Trophoblast cell (in vitro differentiated cells and primary cell): ENCODE measurements at regions not wholly inside any gene's neighbourhood (a gene's known extent, or its start where the extent isn't known, plus 50 kb on each side); places are given as distances from the start of the nearest gene placed in this dataset.

ENCODE experiments used
- DNase-seq, 2 donors: peaks; one replicate each; pipeline ENCODE4 v3.0.0-alpha.2; 2016
- H2AFZ ChIP-seq: 2 replicates; pipeline ENCODE4 v1.6.1; 2013; ENCODE audit warnings: low read length, moderate library complexity, mild to moderate bottlenecking; ENCODE audit not compliant: insufficient read depth, poor library complexity
- H2AK5ac ChIP-seq: 2 replicates; pipeline ENCODE4 v1.6.1; 2013; ENCODE audit warnings: mild to moderate bottlenecking, low read length
- H2BK120ac ChIP-seq: 2 replicates; pipeline ENCODE4 v1.6.1; 2013; ENCODE audit warnings: low read length, mild to moderate bottlenecking, moderate library complexity; ENCODE audit not compliant: insufficient read depth, poor library complexity
- H2BK12ac ChIP-seq: 2 replicates; pipeline ENCODE4 v1.6.1; 2013; ENCODE audit warnings: mild to moderate bottlenecking, low read length, moderate library complexity
- H2BK5ac ChIP-seq: 2 replicates; pipeline ENCODE4 v1.6.1; 2013; ENCODE audit warnings: low read length, low read depth, moderate library complexity, mild to moderate bottlenecking; ENCODE audit not compliant: poor library complexity
- H3K14ac ChIP-seq: 2 replicates; pipeline ENCODE4 v1.6.1; 2013; ENCODE audit warnings: mild to moderate bottlenecking, low read length
- H3K18ac ChIP-seq: 2 replicates; pipeline ENCODE4 v1.6.1; 2013; ENCODE audit warnings: mild to moderate bottlenecking, low read length
- H3K23ac ChIP-seq: 2 replicates; pipeline ENCODE4 v1.6.1; 2013; ENCODE audit warnings: low read length
- H3K27ac ChIP-seq: 2 replicates; pipeline ENCODE4 v1.5.1; 2013; ENCODE audit warnings: low read depth, mild to moderate bottlenecking, inconsistent platforms, low read length, moderate library complexity
- H3K27me3 ChIP-seq: 2 replicates; pipeline ENCODE4 v1.6.1; 2013; ENCODE audit warnings: inconsistent platforms, mild to moderate bottlenecking, low read length, moderate library complexity; ENCODE audit not compliant: insufficient read depth
- H3K36me3 ChIP-seq, 2 experiments: 1 replicate in 1 of 2; 2 replicates in 1 of 2; pipeline ENCODE4 v1.6.1; 2013; ENCODE audit warnings: low read length in 2 of 2, mild to moderate bottlenecking in 2 of 2, moderate library complexity in 1 of 2; ENCODE audit not compliant: insufficient read depth in 2 of 2, control insufficient read depth in 1 of 2
- H3K4ac ChIP-seq: 2 replicates; pipeline ENCODE4 v1.6.1; 2013; ENCODE audit warnings: low read depth, mild to moderate bottlenecking, low read length, moderate library complexity
- H3K4me1 ChIP-seq, 2 experiments: 1 replicate in 1 of 2; 2 replicates in 1 of 2; pipeline ENCODE4 v1.6.1; 2013; ENCODE audit warnings: low read length in 2 of 2, mild to moderate bottlenecking in 2 of 2, moderate library complexity in 1 of 2; ENCODE audit not compliant: insufficient read depth in 2 of 2, control insufficient read depth in 1 of 2
- H3K4me2 ChIP-seq: 2 replicates; pipeline ENCODE4 v1.6.1; 2013; ENCODE audit warnings: inconsistent platforms, mild to moderate bottlenecking, low read length, moderate library complexity
- H3K4me3 ChIP-seq: 2 replicates; pipeline ENCODE4 v1.5.1; 2013; ENCODE audit warnings: mild to moderate bottlenecking, low read depth, low read length, inconsistent platforms
- H3K79me1 ChIP-seq: one replicate; pipeline ENCODE4 v1.6.1; 2013; ENCODE audit warnings: low read length
- H3K79me2 ChIP-seq: 2 replicates; pipeline ENCODE4 v1.6.1; 2013; ENCODE audit warnings: low read length, mild to moderate bottlenecking; ENCODE audit not compliant: control insufficient read depth, insufficient read depth, poor library complexity
- H3K9ac ChIP-seq: 2 replicates; pipeline ENCODE4 v1.6.1; 2013; ENCODE audit warnings: mild to moderate bottlenecking, low read length
- H3K9me3 ChIP-seq: 2 replicates; pipeline ENCODE4 v1.6.1; 2013; ENCODE audit warnings: low read depth, mild to moderate bottlenecking, control low read depth, inconsistent platforms, low read length; ENCODE audit not compliant: insufficient read depth
- H4K12ac ChIP-seq: 2 replicates; pipeline ENCODE4 v1.6.1; 2013; ENCODE audit warnings: low read depth, mild to moderate bottlenecking, low read length, moderate library complexity
- H4K8ac ChIP-seq: 2 replicates; pipeline ENCODE4 v1.6.1; 2013; ENCODE audit warnings: low read depth, mild to moderate bottlenecking, low read length, moderate library complexity
- H4K91ac ChIP-seq: one replicate; pipeline ENCODE4 v1.6.1; 2013; ENCODE audit warnings: low read depth, mild to moderate bottlenecking, low read length, moderate library complexity
- WGBS: extraction: QIAGEN DNeasy Blood & Tissue Kit; methylation state at CpG from one replicate; pipeline ENCODE4 v1.1.7; 2013; ENCODE audit warnings: missing lambda C conversion rate; ENCODE audit not compliant: insufficient read length, insufficient coverage; ENCODE audit errors: extremely low coverage; 5-methylcytosine and 5-hydroxymethylcytosine counted together

- Histone ChIP-seq H3K36me3 (no peaks in the 10 kb centered on the region), H3K27me3 (no peaks in the 10 kb centered on the region), H3K4me2 (no peak overlapping the region), H2BK5ac (no peak overlapping the region), H3K23ac (no peak overlapping the region), H2AK5ac (no peak overlapping the region), H3K9me3 (peaks cover 2% of the 10 kb centered on the region), H3K9ac (no peak overlapping the region), H3K79me1 (no peaks in the 10 kb centered on the region), H4K91ac (no peak overlapping the region), H3K18ac (no peak overlapping the region), H3K4me3 (no peak overlapping the region), H2BK120ac (no peak overlapping the region), H3K79me2 (no peaks in the 10 kb centered on the region), H4K8ac (no peak overlapping the region), H2BK12ac (no peak overlapping the region), H4K12ac (no peak overlapping the region), H3K4ac (no peak overlapping the region), H3K27ac (no peak overlapping the region), H3K4me1 (no peaks in the 10 kb centered on the region), H3K14ac (no peak overlapping the region), H2AFZ (no peak overlapping the region)
- no peak for DNase-seq
- WGBS, result no CpG with 5 or more reads among the region's 2 CpGs
Observed at GRCh38 chr2:76251342-76251741, 540.6 kb upstream of the GCFC2 start.

- Histone ChIP-seq H3K79me2 (no peaks in the 10 kb centered on the region), H2BK12ac (no peak overlapping the region), H3K14ac (no peak overlapping the region), H3K4me3 (no peak overlapping the region), H2AFZ (no peak overlapping the region), H3K4me1 (no peaks in the 10 kb centered on the region), H3K79me1 (no peaks in the 10 kb centered on the region), H4K91ac (no peak overlapping the region), H2AK5ac (no peak overlapping the region), H3K23ac (no peak overlapping the region), H3K9ac (no peak overlapping the region), H3K36me3 (no peaks in the 10 kb centered on the region), H3K4me2 (no peak overlapping the region), H2BK5ac (no peak overlapping the region), H4K12ac (no peak overlapping the region), H3K9me3 (peaks cover 2% of the 10 kb centered on the region), H3K27me3 (no peaks in the 10 kb centered on the region), H2BK120ac (no peak overlapping the region), H4K8ac (no peak overlapping the region), H3K4ac (no peak overlapping the region), H3K18ac (no peak overlapping the region), H3K27ac (no peak overlapping the region)
- DNase-seq, result no peak
- WGBS, result no CpG with 5 or more reads among the region's 3 CpGs
Observed at GRCh38 chr2:76247006-76247405, 536.3 kb upstream of the GCFC2 start.

GRCh38 chr2:76211991-76212985, 501.6 kb upstream of the GCFC2 start:
- Histone ChIP-seq H3K27me3 (no peaks in the 10 kb centered on the region), H3K36me3 (no peaks in the 10 kb centered on the region), H3K4me1 (no peaks in the 10 kb centered on the region), H3K23ac (no peak overlapping the region), H3K27ac (no peak overlapping the region), H2AK5ac (no peak overlapping the region), H3K79me1 (no peaks in the 10 kb centered on the region), H4K8ac (no peak overlapping the region), H2BK12ac (no peak overlapping the region), H3K4me2 (no peak overlapping the region), H2AFZ (no peak overlapping the region), H3K14ac (no peak overlapping the region), H3K4ac (no peak overlapping the region), H4K91ac (no peak overlapping the region), H4K12ac (no peak overlapping the region), H3K4me3 (no peak overlapping the region), H3K9ac (no peak overlapping the region), H2BK5ac (no peak overlapping the region), H3K9me3 (no peaks in the 10 kb centered on the region), H2BK120ac (no peak overlapping the region), H3K79me2 (no peaks in the 10 kb centered on the region), H3K18ac (no peak overlapping the region)
- no peak for DNase-seq
- no CpG with 5 or more reads among the region's 5 CpGs for WGBS

DNA sequence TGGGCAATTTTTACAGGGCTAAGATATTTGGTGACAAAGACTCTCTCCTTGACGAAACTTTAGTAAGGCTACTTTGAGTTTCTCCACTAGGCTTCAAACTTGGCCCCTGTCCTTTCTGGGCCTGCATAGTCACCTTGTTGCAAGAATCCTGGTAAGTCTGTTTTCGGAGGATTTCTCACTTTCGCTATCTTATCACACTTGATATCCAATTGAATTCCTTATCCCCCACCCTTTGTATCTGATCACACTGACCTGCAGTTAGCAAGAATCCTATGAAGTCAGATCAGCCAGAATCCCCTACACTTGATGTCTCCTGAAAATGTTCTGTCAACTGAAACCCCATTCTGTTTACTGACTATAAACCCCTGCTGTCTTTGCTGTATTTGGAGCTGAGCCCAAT, 499.8 kb upstream of the GCFC2 start:
- Histone ChIP-seq H2BK120ac (no peak overlapping the region), H3K23ac (no peak overlapping the region), H3K79me1 (no peaks in the 10 kb centered on the region), H3K27ac (no peak overlapping the region), H3K4me3 (no peak overlapping the region), H2BK12ac (no peak overlapping the region), H4K12ac (no peak overlapping the region), H3K36me3 (no peaks in the 10 kb centered on the region), H4K8ac (no peak overlapping the region), H3K18ac (no peak overlapping the region), H3K4me2 (no peak overlapping the region), H3K4ac (no peak overlapping the region), H2BK5ac (no peak overlapping the region), H2AFZ (no peak overlapping the region), H3K4me1 (no peaks in the 10 kb centered on the region), H3K9me3 (no peaks in the 10 kb centered on the region), H2AK5ac (no peak overlapping the region), H3K14ac (no peak overlapping the region), H3K27me3 (no peaks in the 10 kb centered on the region), H4K91ac (no peak overlapping the region), H3K79me2 (no peaks in the 10 kb centered on the region), H3K9ac (no peak overlapping the region)
- WGBS, result no CpG with 5 or more reads among the region's 3 CpGs
- no peak for DNase-seq
